Thoracic aorta (tissue), 2 donors: ENCODE measurements at regions not wholly inside any gene's neighbourhood (a gene's known extent, or its start where the extent isn't known, plus 50 kb on each side); places are given as distances from the start of the nearest gene placed in this dataset.

Experiments used
- ATAC-seq: fragments of 150-250 bp; one replicate; pipeline ENCODE4 v1.8.0; 2017; ENCODE audit warnings: low read depth; ENCODE audit not compliant: insufficient number of reproducible peaks, low FRiP score
- DNase-seq: peaks from one replicate; pipeline ENCODE4 v3.0.0-alpha.2; 2020; ENCODE audit warnings: low spot score
- H3K27ac ChIP-seq, 2 donors: fragments of 200-600 bp; sonication (generic); 1 replicate in 1 of 2; 2 replicates in 1 of 2; pipeline ENCODE4 v1.5.1; 2016; ENCODE audit warnings: mild to moderate bottlenecking in 2 of 2, moderate library complexity in 2 of 2
- H3K27me3 ChIP-seq: fragments of 200-600 bp; sonication (generic); replicated peaks from 2 replicates; pipeline ENCODE4 v1.6.0; 2016; ENCODE audit warnings: mild to moderate bottlenecking; ENCODE audit not compliant: insufficient read depth
- H3K36me3 ChIP-seq: fragments of 200-600 bp; sonication (generic); one replicate; pipeline ENCODE4 v1.5.1; 2016
- H3K4me1 ChIP-seq, 2 donors: fragments of 200-600 bp; sonication (generic); 1 replicate in 1 of 2; 2 replicates in 1 of 2; pipeline versions ENCODE4 v1.5.1 to v1.6.0; 2016; ENCODE audit warnings: low read depth in 2 of 2, mild to moderate bottlenecking in 1 of 2; ENCODE audit not compliant: control insufficient read depth in 1 of 2
- H3K4me3 ChIP-seq: fragments of 200-600 bp; sonication (generic); 2 replicates; pipeline ENCODE4 v1.5.1; 2016; ENCODE audit warnings: mild to moderate bottlenecking
- H3K9me3 ChIP-seq: fragments of 200-600 bp; sonication (generic); 2 replicates; pipeline ENCODE4 v1.5.1; 2016
- CTCF ChIP-seq: fragments of 200-600 bp; sonication (generic); IDR thresholded peaks from one replicate; pipeline ENCODE4 v1.5.1; 2019; ENCODE audit warnings: antibody characterized with exemption

DNA sequence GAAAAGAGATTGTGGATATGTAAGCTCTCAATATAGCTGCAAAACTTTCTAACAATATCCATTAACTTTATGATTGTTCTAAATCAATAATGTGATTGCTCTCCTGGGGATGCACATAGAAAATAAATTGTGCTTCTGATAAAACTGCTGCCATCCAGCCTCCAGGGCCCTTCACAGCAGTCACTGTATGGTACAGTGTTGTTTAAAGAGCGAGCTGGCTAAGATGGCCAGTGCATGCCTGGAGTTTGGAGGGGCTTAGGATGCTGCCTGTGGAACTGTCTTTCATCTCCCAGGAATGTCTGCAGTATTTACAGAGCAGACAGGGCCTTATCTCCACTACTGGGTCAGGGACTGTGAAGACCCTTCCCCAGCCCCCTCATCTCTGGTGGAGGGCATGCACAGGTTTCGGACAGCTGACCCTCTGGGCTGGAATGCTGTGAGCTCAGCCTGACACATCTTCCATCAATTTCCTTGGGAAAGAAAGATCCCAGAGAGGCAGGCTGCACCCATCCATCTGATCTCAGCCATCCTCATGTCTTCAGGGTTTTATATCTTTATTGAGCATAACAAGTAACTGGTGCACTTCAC lies 137.0 kb downstream of the PLPP3 start:
- no peak for TF ChIP-seq CTCF
- ATAC-seq (no peak), DNase-seq (no peak)

DNA sequence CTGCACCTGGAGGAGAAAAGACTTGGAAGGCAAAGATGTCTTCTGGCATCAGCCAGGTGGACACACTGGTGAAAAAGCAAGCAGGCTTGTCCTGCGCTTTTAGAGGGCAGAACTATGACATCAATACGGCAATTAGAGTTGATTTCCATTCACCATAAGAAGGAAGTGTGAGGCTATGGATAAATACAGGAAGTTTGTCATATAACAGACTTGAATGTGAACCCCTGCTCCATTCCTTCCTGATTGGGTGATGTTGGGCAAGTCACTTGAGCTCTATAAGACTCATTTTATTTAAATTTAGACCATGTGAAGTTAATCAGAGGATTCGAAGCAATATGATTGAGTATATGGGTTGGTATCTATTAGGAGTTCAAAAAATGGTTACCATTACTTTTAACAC lies 137.8 kb downstream of the PLPP3 start:
- DNase-seq (no peak), ATAC-seq (no peak)
- TF ChIP-seq CTCF: no peak
- peaks cover 7 to 34% of the 10 kb centered on the region in 2 donors for H3K4me1 ChIP-seq
- no peak overlapping the region for H3K27ac ChIP-seq
- H3K27me3 ChIP-seq: no peaks in the 10 kb centered on the region
- no peaks in the 10 kb centered on the region for H3K36me3 ChIP-seq
- H3K9me3 ChIP-seq: no peaks in the 10 kb centered on the region
- H3K4me3 ChIP-seq: no peak overlapping the region

More for the DNA sequence above, 137.0 kb downstream of the PLPP3 start:
- no peak overlapping the region for H3K27ac ChIP-seq
- peaks cover 15 to 42% of the 10 kb centered on the region in 2 donors for H3K4me1 ChIP-seq
- no peaks in the 10 kb centered on the region for H3K27me3 ChIP-seq
- H3K36me3 ChIP-seq: no peaks in the 10 kb centered on the region
- no peaks in the 10 kb centered on the region for H3K9me3 ChIP-seq
- no peak overlapping the region for H3K4me3 ChIP-seq

- Histone ChIP-seq H3K36me3 (no peaks in the 10 kb centered on the region), H3K27me3 (no peaks in the 10 kb centered on the region), H3K9me3 (no peaks in the 10 kb centered on the region), H3K27ac (no peak overlapping the region), H3K4me3 (no peak overlapping the region), H3K4me1 (peaks cover 0 to 23% of the 10 kb centered on the region in 2 donors)
- ATAC-seq (no peak), DNase-seq (no peak)
- no peak for TF ChIP-seq CTCF
Measured at GRCh38 chr1:56439610-56440264, 139.6 kb downstream of the PLPP3 start.

DNA sequence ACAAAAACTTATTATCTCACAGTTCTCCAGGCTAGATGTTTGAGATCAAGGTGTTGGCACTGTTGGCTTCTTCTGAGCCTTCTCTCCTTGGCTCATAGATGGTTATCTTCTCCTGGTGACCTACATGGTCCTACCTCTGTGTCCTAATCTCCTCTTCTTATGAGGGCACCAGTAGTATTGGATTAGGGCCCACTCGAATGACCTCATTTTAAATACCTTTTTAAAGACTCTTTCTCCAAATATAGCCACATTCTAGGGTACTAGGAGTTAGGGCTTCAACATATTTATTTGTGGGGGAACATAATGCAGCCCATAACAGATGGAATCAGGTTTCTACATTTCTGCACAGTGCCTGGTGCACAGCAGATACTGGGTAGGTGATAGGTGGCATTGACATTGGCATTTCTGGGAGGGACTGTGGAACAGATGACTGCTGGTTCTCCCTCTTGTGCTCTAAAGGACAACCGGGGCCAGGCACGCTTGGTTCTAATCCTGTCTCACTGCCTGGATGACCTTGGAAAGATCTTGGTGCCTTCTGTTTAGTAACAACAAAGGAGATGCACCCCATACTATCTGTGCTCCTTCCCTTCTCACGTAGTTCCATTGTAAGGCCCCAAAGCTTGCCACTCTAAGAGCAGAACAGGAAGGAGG lies 140.3 kb downstream of the PLPP3 start:
- Histone ChIP-seq H3K36me3 (no peaks in the 10 kb centered on the region), H3K27me3 (no peaks in the 10 kb centered on the region), H3K4me3 (no peak overlapping the region), H3K27ac (no peak overlapping the region), H3K9me3 (no peaks in the 10 kb centered on the region), H3K4me1 (peaks cover 0 to 23% of the 10 kb centered on the region in 2 donors)
- DNase-seq (no peak), ATAC-seq (no peak)
- TF ChIP-seq CTCF: no peak

- H3K27ac ChIP-seq: no peak overlapping the region
Measured at GRCh38 chr1:56437959-56438358, 141.4 kb downstream of the PLPP3 start.

More at GRCh38 chr1:56437959-56438358, 141.4 kb downstream of the PLPP3 start:
- Histone ChIP-seq H3K27me3 (no peaks in the 10 kb centered on the region), H3K4me3 (no peak overlapping the region), H3K36me3 (no peaks in the 10 kb centered on the region), H3K9me3 (no peaks in the 10 kb centered on the region), H3K4me1 (peaks cover 0 to 23% of the 10 kb centered on the region in 2 donors)
- no peak for TF ChIP-seq CTCF
- no peak for DNase-seq
- no peak for ATAC-seq
